ENCODE measurements at regions not wholly inside any gene's neighbourhood (a gene's known extent, or its start where the extent isn't known, plus 50 kb on each side); places are given as distances from the start of the nearest gene placed in this dataset.

GRCh38 chr11:116044941-116045340 is 540.7 kb upstream of the CADM1 start:
- BruUV-seq (replicated peaks) = no TSS peak
- ChIA-PET CTCF (no interaction called here), POLR2A (no interaction called here)
- Histone ChIP-seq H3K27ac (ENCODE audit: low read length) (no peak overlapping the region), H3K4me1 (ENCODE audit: control insufficient read depth, insufficient read depth, low read length) (no peaks in the 10 kb centered on the region), H3K4me3 (ENCODE audit: low read depth in 2 of 2, low read length in 2 of 2) (no peak overlapping the region), H3K9me3 (ENCODE audit: control insufficient read depth, insufficient read depth, low read depth, low read length) (no peaks in the 10 kb centered on the region), H3K36me3 (ENCODE audit: control insufficient read depth, insufficient read depth, low read length) (no peaks in the 10 kb centered on the region), H3K27me3 (ENCODE audit: control insufficient read depth, insufficient read depth, low read length) (peaks cover 2% of the 10 kb centered on the region; the same call in 1 of the 2 replicates)
- TF ChIP-seq REST (IDR thresholded peaks at IDR 0.05; ENCODE audit: insufficient read depth in 1 of 2, low read depth in 2 of 2, low read length in 1 of 2) = no peak
- TF ChIP-seq POLR2AphosphoS5 (IDR thresholded peaks at IDR 0.05; ENCODE audit: low read depth, low read length) = no peak
- TF ChIP-seq SIN3A (IDR thresholded peaks at IDR 0.05; ENCODE audit: borderline replicate concordance, insufficient read depth, low read depth, low read length) = no peak
- no peak for TF ChIP-seq TCF7L2 (IDR thresholded peaks at IDR 0.05; ENCODE audit: low read depth, low read length)
- TF ChIP-seq CTCF (IDR thresholded peaks at IDR 0.05) = no peak
- ATAC-seq = no peak
- in situ Hi-C loops (cut with HindIII; ENCODE audit: low pct_unique_long_range_greater_than_20kb, low sequenced_read_pairs) = no loop called here
- DNase-seq (ENCODE audit: low read depth, low spot score) = no peak
- intact Hi-C loops (cut with micrococcal nuclease; ENCODE audit: unreplicated experiment) = no loop called here

- DNase-seq (ENCODE audit: low read depth, low spot score) (no peak), ATAC-seq (no peak)
- Histone ChIP-seq H3K4me3 (ENCODE audit: low read depth in 2 of 2, low read length in 2 of 2) (no peak overlapping the region), H3K27me3 (ENCODE audit: control insufficient read depth, insufficient read depth, low read length) (peaks cover 2% of the 10 kb centered on the region; the same call in 1 of the 2 replicates), H3K4me1 (ENCODE audit: control insufficient read depth, insufficient read depth, low read length) (no peaks in the 10 kb centered on the region), H3K27ac (ENCODE audit: low read length) (no peak overlapping the region), H3K9me3 (ENCODE audit: control insufficient read depth, insufficient read depth, low read depth, low read length) (no peaks in the 10 kb centered on the region), H3K36me3 (ENCODE audit: control insufficient read depth, insufficient read depth, low read length) (no peaks in the 10 kb centered on the region)
- intact Hi-C loops (cut with micrococcal nuclease; ENCODE audit: unreplicated experiment) = no loop called here
- CTCF ChIA-PET = no interaction called here
- no TSS peak for BruUV-seq (replicated peaks)
- in situ Hi-C loops (cut with HindIII; ENCODE audit: low pct_unique_long_range_greater_than_20kb, low sequenced_read_pairs) = no loop called here
- POLR2A ChIA-PET = no interaction called here
- TF ChIP-seq SIN3A (IDR thresholded peaks at IDR 0.05; ENCODE audit: borderline replicate concordance, insufficient read depth, low read depth, low read length) (no peak), POLR2AphosphoS5 (IDR thresholded peaks at IDR 0.05; ENCODE audit: low read depth, low read length) (no peak), CTCF (IDR thresholded peaks at IDR 0.05) (no peak), TCF7L2 (IDR thresholded peaks at IDR 0.05; ENCODE audit: low read depth, low read length) (no peak), REST (IDR thresholded peaks at IDR 0.05; ENCODE audit: insufficient read depth in 1 of 2, low read depth in 2 of 2, low read length in 1 of 2) (no peak)
These were observed 540.3 kb upstream of the CADM1 start for GRCh38 chr11:116044520-116044919.
